ENCODE measurements at regions not wholly inside any gene's neighbourhood (a gene's known extent, or its start where the extent isn't known, plus 50 kb on each side); places are given as distances from the start of the nearest gene placed in this dataset.

DNA sequence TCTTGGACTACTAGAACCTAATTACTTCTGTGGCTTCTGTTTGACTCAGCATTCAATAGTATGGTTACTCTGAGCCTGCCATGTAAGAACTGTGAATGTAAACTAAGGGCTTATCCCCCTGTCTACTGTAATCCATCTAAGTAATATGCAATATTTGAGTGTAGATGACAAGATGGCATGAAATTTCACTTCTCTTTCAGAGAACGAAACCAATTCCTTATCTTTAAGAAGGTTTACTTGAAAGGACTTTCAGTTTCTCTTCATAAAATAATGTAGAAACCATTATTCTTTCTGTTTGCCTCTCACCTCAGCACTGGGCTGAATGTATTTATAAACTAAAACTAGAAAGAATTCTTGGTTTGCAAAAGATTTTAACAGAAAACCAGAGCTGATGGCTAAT, 60.4 kb upstream of the ARID2 start:
- Mint-ChIP-seq H3K4me3 (peak overlapping the region; percentile 65), H3K9me3 (no peaks in the 10 kb centered on the region), H3K27me3 (ENCODE audit: low read depth) (peaks cover 20% of the 10 kb centered on the region), H3K27ac (peak overlapping the region; percentile 85), H3K36me3 (ENCODE audit: low read depth) (peaks cover 10% of the 10 kb centered on the region), H3K4me1 (ENCODE audit: low read depth) (peaks cover 38% of the 10 kb centered on the region)

DNA sequence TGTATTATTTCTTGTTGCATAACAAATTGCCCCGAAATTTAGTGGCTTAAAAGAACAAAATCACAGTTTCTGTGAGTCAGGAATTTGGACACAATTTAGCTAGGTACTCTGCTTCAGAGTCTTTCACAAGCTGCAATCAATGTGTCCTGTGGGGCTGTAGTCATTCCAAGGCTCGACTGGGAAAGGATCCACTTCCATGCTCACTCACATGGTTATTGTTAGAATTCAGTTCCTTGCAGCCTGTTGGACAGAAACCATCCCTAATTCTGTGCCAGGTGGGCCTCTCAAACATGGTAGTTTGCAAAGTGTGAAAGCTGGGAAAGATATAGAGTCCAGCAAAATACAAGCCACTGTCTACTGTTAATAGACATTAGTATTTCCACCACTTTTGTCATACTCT, 59.7 kb upstream of the ARID2 start:
- Mint-ChIP-seq H3K4me1 (ENCODE audit: low read depth) (peaks cover 32% of the 10 kb centered on the region), H3K4me3 (no peak overlapping the region), H3K27ac (no peak overlapping the region), H3K36me3 (ENCODE audit: low read depth) (peaks cover 8% of the 10 kb centered on the region), H3K9me3 (no peaks in the 10 kb centered on the region), H3K27me3 (ENCODE audit: low read depth) (peaks cover 13% of the 10 kb centered on the region)

DNA sequence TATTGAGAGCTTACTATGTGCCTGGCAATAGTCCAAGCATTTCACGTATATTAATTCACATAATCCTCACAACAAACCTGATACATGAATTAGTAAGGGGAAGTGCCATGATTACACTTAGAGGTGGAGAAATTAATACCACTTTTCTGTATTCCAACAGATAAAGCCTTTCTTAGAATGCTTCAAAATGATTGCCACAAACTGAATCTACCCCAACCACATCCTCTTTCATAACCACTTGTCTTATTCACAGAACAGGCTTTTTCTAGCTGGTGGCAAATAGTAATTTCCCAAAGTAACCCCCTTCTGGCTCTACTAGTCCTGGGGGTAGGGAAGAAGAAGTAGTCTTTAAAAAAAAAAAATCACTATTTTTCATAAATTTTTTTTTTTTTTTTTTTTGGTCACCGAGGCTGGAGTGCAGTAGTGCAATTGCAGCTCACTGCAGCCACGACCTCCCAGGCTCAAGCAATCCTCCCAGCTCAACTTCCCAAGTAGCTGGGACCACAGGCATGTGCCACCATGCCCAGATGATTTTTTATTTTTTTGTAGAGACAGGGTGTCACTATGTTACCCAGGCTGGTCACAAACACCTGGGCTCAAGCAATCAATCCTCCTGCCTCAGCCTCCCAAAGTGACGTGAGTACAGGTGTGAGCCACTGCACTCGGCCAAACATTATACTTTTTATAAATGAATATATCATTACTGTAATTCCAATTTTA, 59.0 kb upstream of the ARID2 start:
- peak overlapping the region; percentile 52 for H3K27ac Mint-ChIP-seq
- H3K4me3 Mint-ChIP-seq, result peak overlapping the region; percentile 35

DNA sequence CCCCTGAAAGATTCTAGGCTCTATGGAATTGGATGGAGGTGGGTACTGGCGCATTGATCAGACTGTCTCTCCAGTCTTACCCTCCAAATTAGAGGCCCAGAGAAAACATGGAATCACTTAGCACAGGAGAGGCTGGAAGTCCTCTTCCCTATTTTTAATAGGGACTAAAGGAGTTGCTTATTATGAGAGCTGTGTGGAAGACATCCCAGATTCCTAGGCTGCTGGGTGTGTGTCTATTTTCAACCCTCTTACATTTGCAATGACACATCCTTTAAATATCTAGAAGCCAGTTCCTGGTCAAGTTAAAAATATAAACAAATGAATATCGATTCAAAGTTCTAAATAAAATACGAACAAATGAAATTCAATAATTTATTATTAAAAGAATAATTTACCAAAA, 58.3 kb upstream of the ARID2 start:
- peaks cover 7% of the 10 kb centered on the region for H3K36me3 Mint-ChIP-seq (ENCODE audit: low read depth)
- no peak overlapping the region for H3K27ac Mint-ChIP-seq
- H3K4me1 Mint-ChIP-seq (ENCODE audit: low read depth), result peaks cover 26% of the 10 kb centered on the region
- no peak overlapping the region for H3K4me3 Mint-ChIP-seq
- peaks cover 7% of the 10 kb centered on the region for H3K27me3 Mint-ChIP-seq (ENCODE audit: low read depth)
- no peaks in the 10 kb centered on the region for H3K9me3 Mint-ChIP-seq

More for the DNA sequence above, 59.0 kb upstream of the ARID2 start:
- Mint-ChIP-seq H3K27me3 (ENCODE audit: low read depth) (peaks cover 11% of the 10 kb centered on the region), H3K4me1 (ENCODE audit: low read depth) (peaks cover 30% of the 10 kb centered on the region), H3K9me3 (no peaks in the 10 kb centered on the region), H3K36me3 (ENCODE audit: low read depth) (peaks cover 8% of the 10 kb centered on the region)

DNA sequence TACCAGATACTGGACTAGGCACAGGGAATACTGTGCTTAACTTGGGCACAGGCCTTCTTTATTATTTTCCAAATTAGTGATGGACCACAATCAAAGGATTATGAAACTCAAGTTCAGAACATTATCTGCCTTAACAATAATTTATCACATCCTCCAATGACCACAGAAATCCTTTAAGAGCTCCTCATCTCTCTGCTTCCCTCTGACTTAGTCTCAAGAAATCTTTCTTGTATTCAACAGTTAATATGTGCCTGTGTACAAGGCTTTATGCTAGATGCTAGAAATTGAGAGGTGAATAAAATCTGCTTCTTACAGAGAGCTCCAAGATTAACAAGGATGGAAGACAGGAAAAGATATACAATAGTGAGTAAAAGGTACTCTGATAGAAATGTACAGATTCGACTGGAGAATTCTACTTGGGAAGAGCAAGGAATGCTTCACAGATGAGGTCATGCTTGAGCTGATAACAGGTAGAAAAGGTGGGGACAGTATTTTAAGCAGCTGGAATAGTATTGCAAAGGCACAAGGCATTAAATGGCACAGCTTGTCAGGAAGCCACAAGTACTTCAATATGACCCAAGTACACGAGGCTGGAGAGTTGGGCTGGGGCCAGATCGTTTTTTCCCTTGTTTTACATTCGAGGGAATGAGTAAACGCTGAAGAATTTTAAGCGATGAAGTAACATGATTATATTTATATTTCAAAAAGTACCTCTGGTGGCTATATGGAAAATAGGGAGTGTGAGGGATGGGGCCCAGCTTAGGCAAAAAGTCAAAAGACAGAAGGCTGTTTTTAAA, 55.1 kb upstream of the ARID2 start:
- Mint-ChIP-seq H3K36me3 (ENCODE audit: low read depth) (peaks cover 1% of the 10 kb centered on the region), H3K4me3 (no peak overlapping the region), H3K4me1 (ENCODE audit: low read depth) (peaks cover 7% of the 10 kb centered on the region), H3K9me3 (no peaks in the 10 kb centered on the region), H3K27ac (no peak overlapping the region), H3K27me3 (ENCODE audit: low read depth) (peaks cover 3% of the 10 kb centered on the region)

DNA sequence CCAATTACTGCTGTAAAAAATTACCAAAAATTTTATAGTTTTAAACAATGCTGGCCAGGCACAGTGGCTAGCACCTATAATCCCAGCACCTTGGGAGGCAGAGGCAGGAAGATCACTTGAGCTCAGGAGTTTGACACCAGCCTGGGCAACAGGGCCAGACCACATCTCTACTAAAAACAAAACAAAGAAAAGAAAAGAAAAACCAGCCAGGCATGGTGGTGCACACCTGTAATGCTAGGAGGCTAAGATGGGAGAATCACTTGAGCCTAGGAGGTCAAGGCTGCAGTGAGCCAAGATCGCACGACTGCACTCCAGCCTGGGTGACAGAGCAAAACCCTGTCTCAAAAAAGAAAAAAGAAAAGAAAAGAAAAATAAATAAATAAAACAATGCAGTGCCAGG, 54.0 kb upstream of the ARID2 start:
- Mint-ChIP-seq H3K36me3 (ENCODE audit: low read depth) (peaks cover 1% of the 10 kb centered on the region), H3K27me3 (ENCODE audit: low read depth) (peaks cover 3% of the 10 kb centered on the region)

More for the DNA sequence above, 54.0 kb upstream of the ARID2 start:
- Mint-ChIP-seq H3K4me3 (no peak overlapping the region), H3K9me3 (no peaks in the 10 kb centered on the region), H3K27ac (no peak overlapping the region), H3K4me1 (ENCODE audit: low read depth) (peaks cover 4% of the 10 kb centered on the region)

Data from T-helper 1 cell treated with Interleukin-12 subunit alpha and Interleukin-12 subunit beta and Interleukin-4 antibody, amounts not matched to agents 30 μg/mL and 1 μg/mL, for 36 hours (primary cell).